Hepatocyte (in vitro differentiated cells): ENCODE measurements at regions not wholly inside any gene's neighbourhood (a gene's known extent, or its start where the extent isn't known, plus 50 kb on each side); places are given as distances from the start of the nearest gene placed in this dataset.

ENCODE experiments used
- DNase-seq: peaks from one replicate; pipeline ENCODE4 v3.0.0-alpha.2; 2016; ENCODE audit warnings: low spot score
- H2AFZ ChIP-seq: fragments of 200-600 bp; sonication (generic); 2 replicates; pipeline ENCODE4 v1.6.0; 2016; ENCODE audit warnings: antibody characterized with exemption, mild to moderate bottlenecking
- H3K27ac ChIP-seq: fragments of 200-600 bp; sonication (generic); 2 replicates; pipeline ENCODE4 v1.5.1; 2016; ENCODE audit warnings: mild to moderate bottlenecking
- H3K27me3 ChIP-seq: fragments of 200-600 bp; sonication (generic); 2 replicates; pipeline ENCODE4 v1.6.1; 2016
- H3K36me3 ChIP-seq: fragments of 200-600 bp; sonication (generic); replicated peaks from 2 replicates; pipeline ENCODE4 v1.5.1; 2016; ENCODE audit warnings: low read depth; ENCODE audit not compliant: insufficient read depth
- H3K4me1 ChIP-seq: fragments of 200-600 bp; sonication (generic); 2 replicates; pipeline ENCODE4 v1.5.1; 2016; ENCODE audit warnings: mild to moderate bottlenecking, moderate library complexity; ENCODE audit not compliant: insufficient read depth
- H3K4me2 ChIP-seq: fragments of 200-600 bp; sonication (generic); 2 replicates; pipeline ENCODE4 v1.6.0; 2016
- H3K4me3 ChIP-seq: fragments of 200-600 bp; sonication (generic); 2 replicates; pipeline ENCODE4 v1.5.1; 2016; ENCODE audit warnings: mild to moderate bottlenecking
- H3K79me2 ChIP-seq: fragments of 200-600 bp; sonication (generic); 2 replicates; pipeline ENCODE4 v1.6.0; 2017; ENCODE audit warnings: mild to moderate bottlenecking
- H3K9me2 ChIP-seq: fragments of 200-600 bp; sonication (generic); replicated peaks from 2 replicates; pipeline ENCODE4 v1.6.0; 2017; ENCODE audit warnings: mild to moderate bottlenecking; ENCODE audit not compliant: insufficient read depth
- H3K9me3 ChIP-seq: fragments of 200-600 bp; sonication (generic); 2 replicates; pipeline ENCODE4 v1.5.1; 2016; ENCODE audit warnings: low read depth, mild to moderate bottlenecking
- H4K20me1 ChIP-seq: fragments of 200-600 bp; sonication (generic); 2 replicates; pipeline ENCODE4 v1.6.0; 2016; ENCODE audit warnings: mild to moderate bottlenecking; ENCODE audit not compliant: insufficient read depth, poor library complexity, severe bottlenecking
- EZH2 ChIP-seq: fragments of 200-600 bp; sonication (generic); IDR thresholded peaks from 2 replicates; pipeline ENCODE4 v1.6.1; 2016; ENCODE audit warnings: antibody characterized with exemption, mild to moderate bottlenecking, borderline replicate concordance
- EZH2phosphoT487 ChIP-seq: fragments of 200-600 bp; sonication (generic); IDR thresholded peaks from one replicate; pipeline ENCODE4 v1.6.1; 2018; ENCODE audit warnings: antibody characterized with exemption, mild to moderate bottlenecking, low read depth, moderate library complexity; ENCODE audit not compliant: unreplicated experiment, severe bottlenecking
- WGBS: methylation state at CpG from one replicate; pipeline ENCODE4 v1.1.6; 2016; ENCODE audit warnings: low lambda C conversion rate; ENCODE audit errors: missing lambda C conversion rate; 5-methylcytosine and 5-hydroxymethylcytosine counted together
- TF ChIP-seq, protein P1 (sequence below): fragments of 200-600 bp; sonication (generic); IDR thresholded peaks from 2 replicates; pipeline ENCODE4 v1.5.1; 2016; ENCODE audit warnings: antibody characterized with exemption, mild to moderate bottlenecking; ENCODE audit not compliant: poor library complexity

DNA sequence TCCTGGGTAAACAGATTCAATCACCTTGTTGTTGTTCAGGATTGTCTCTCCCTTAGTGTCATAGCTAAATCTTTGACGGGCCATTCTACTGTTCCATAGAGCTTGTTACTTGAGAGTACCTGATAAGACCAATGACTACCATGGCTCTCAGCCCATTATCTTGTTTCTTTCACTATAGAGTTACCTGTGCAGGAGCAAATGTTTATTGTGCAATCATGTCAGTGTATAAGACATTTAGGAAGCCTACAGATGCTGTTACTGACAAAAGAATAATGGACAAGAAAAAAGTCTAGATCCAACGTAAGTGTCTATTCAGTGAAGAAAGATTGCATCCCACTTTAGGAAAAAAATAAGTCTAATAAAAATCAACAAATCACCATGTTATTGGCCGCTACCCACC lies 1041.7 kb upstream of the AUTS2 start:
- no peak for TF ChIP-seq EZH2phosphoT487
- TF ChIP-seq, protein P1, sequence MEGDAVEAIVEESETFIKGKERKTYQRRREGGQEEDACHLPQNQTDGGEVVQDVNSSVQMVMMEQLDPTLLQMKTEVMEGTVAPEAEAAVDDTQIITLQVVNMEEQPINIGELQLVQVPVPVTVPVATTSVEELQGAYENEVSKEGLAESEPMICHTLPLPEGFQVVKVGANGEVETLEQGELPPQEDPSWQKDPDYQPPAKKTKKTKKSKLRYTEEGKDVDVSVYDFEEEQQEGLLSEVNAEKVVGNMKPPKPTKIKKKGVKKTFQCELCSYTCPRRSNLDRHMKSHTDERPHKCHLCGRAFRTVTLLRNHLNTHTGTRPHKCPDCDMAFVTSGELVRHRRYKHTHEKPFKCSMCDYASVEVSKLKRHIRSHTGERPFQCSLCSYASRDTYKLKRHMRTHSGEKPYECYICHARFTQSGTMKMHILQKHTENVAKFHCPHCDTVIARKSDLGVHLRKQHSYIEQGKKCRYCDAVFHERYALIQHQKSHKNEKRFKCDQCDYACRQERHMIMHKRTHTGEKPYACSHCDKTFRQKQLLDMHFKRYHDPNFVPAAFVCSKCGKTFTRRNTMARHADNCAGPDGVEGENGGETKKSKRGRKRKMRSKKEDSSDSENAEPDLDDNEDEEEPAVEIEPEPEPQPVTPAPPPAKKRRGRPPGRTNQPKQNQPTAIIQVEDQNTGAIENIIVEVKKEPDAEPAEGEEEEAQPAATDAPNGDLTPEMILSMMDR, result no peak
- no peak for TF ChIP-seq EZH2
- no peak overlapping the region for H3K27ac ChIP-seq
- H3K9me2 ChIP-seq, result no peaks in the 10 kb centered on the region
- no peak overlapping the region for H3K4me3 ChIP-seq
- H3K27me3 ChIP-seq, result no peaks in the 10 kb centered on the region
- WGBS, result 78% methylated on average over 3 of the region's 3 CpGs
- H3K4me2 ChIP-seq, result no peak overlapping the region
- H4K20me1 ChIP-seq, result no peaks in the 10 kb centered on the region
- DNase-seq, result no peak
- H3K79me2 ChIP-seq, result no peaks in the 10 kb centered on the region
- no peaks in the 10 kb centered on the region for H3K9me3 ChIP-seq
- no peaks in the 10 kb centered on the region for H3K4me1 ChIP-seq
- H2AFZ ChIP-seq, result no peak overlapping the region
- no peaks in the 10 kb centered on the region for H3K36me3 ChIP-seq

DNA sequence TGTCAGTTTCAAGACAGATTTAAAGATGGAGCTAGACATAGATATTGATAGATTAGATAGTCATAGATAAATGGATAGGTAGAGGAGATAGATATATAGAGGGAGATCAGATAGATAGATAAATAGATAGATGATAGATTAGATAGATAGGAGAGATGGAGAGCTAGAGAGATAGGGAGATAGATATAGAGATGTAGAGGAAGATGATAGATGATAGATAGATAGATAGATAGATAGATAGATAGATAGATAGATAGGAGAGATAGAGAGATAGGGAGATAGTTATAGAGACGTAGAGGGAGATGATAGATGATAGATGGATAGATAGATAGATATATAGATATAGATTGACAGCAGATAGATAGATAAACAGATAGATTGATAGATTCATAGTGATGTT lies 1038.8 kb upstream of the AUTS2 start:
- Histone ChIP-seq H3K36me3 (no peaks in the 10 kb centered on the region), H3K4me2 (no peak overlapping the region), H3K4me1 (no peaks in the 10 kb centered on the region), H3K4me3 (no peak overlapping the region), H3K9me3 (no peaks in the 10 kb centered on the region), H3K79me2 (no peaks in the 10 kb centered on the region), H3K9me2 (no peaks in the 10 kb centered on the region), H3K27me3 (no peaks in the 10 kb centered on the region), H2AFZ (no peak overlapping the region), H3K27ac (no peak overlapping the region), H4K20me1 (no peaks in the 10 kb centered on the region)
- no peak for DNase-seq
- WGBS, result 95% methylated on average over 1 of the region's 1 CpG
- TF ChIP-seq EZH2phosphoT487 (no peak), EZH2 (no peak)
- TF ChIP-seq, protein P1, result no peak

DNA sequence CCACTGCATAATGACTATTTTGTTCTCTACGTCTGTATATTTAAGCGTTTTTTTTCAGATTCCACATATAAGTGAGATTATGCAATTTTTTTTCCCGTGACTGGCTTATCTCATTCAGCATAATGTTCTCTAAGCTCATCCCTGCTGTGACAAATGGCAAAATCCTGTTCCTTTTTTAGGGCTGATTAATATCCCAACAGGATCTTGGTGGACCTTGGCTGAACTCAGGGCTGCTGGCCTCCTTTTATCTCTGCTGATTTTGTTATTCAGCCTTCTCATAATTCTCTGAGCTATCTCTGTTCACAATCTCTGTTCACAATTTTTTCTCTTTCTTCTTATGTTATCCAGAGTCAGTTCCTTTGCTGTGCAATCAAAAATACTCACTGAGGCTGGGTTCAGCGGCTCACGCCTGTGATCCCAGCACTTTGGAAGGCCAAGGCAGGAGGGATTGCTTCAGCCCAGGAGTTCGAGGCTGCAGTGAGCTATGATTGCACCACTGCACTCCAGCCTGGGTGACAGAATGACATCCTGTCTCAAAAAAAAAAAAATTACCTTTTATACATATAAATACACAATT lies 1035.9 kb upstream of the AUTS2 start:
- H3K27me3 ChIP-seq, result no peaks in the 10 kb centered on the region
- no peak overlapping the region for H3K4me3 ChIP-seq

More for the DNA sequence above, 1035.9 kb upstream of the AUTS2 start:
- TF ChIP-seq, protein P1, result no peak
- TF ChIP-seq EZH2, result no peak
- TF ChIP-seq EZH2phosphoT487, result no peak
- H3K4me2 ChIP-seq, result no peak overlapping the region
- H3K79me2 ChIP-seq, result no peaks in the 10 kb centered on the region
- 75% methylated on average over 6 of the region's 6 CpGs for WGBS
- DNase-seq, result no peak
- H4K20me1 ChIP-seq, result no peaks in the 10 kb centered on the region
- H3K36me3 ChIP-seq, result no peaks in the 10 kb centered on the region
- H3K27ac ChIP-seq, result no peak overlapping the region
- H3K9me2 ChIP-seq, result no peaks in the 10 kb centered on the region
- no peak overlapping the region for H2AFZ ChIP-seq
- H3K9me3 ChIP-seq, result no peaks in the 10 kb centered on the region
- H3K4me1 ChIP-seq, result no peaks in the 10 kb centered on the region
